GM21737 (cell line): ENCODE measurements at regions not wholly inside any gene's neighbourhood (a gene's known extent, or its start where the extent isn't known, plus 50 kb on each side); places are given as distances from the start of the nearest gene placed in this dataset.

Experiments
- ATAC-seq: cut with Tn5 transposase; IDR thresholded peaks from one replicate; pipeline ENCODE4 v1.9.1; 2021; ENCODE audit warnings: mild to moderate bottlenecking, moderate library complexity; ENCODE audit not compliant: unreplicated experiment

GRCh38 chr18:39751161-39751560 is 2185.6 kb upstream of the CELF4 start:
- no peak for ATAC-seq

GRCh38 chr18:39749154-39749553 is 2183.6 kb upstream of the CELF4 start:
- ATAC-seq, result no peak

GRCh38 chr18:39748727-39749126 is 2183.1 kb upstream of the CELF4 start:
- no peak for ATAC-seq

GRCh38 chr18:39746201-39746600 is 2180.6 kb upstream of the CELF4 start:
- no peak for ATAC-seq

- no peak for ATAC-seq
Measured at GRCh38 chr18:39743463-39743862, 2177.9 kb upstream of the CELF4 start.

GRCh38 chr18:39741755-39742466 is 2176.3 kb upstream of the CELF4 start:
- no peak for ATAC-seq

- ATAC-seq, result no peak
Measured at GRCh38 chr18:39737869-39738268, 2172.3 kb upstream of the CELF4 start.

- no peak for ATAC-seq
Measured at GRCh38 chr18:39732918-39733317, 2167.3 kb upstream of the CELF4 start.

GRCh38 chr18:39730606-39731005 is 2165.0 kb upstream of the CELF4 start:
- ATAC-seq, result no peak

- no peak for ATAC-seq
Measured at GRCh38 chr18:39724652-39725051, 2159.1 kb upstream of the CELF4 start.

GRCh38 chr18:39721712-39722111 is 2156.1 kb upstream of the CELF4 start:
- no peak for ATAC-seq

GRCh38 chr18:39713961-39714360 is 2148.4 kb upstream of the CELF4 start:
- ATAC-seq, result no peak

- no peak for ATAC-seq
Measured at GRCh38 chr18:39711701-39712100, 2146.1 kb upstream of the CELF4 start.

GRCh38 chr18:39705362-39705761 is 2139.8 kb upstream of the CELF4 start:
- no peak for ATAC-seq

GRCh38 chr18:39702888-39703287 is 2137.3 kb upstream of the CELF4 start:
- no peak for ATAC-seq

GRCh38 chr18:39701839-39702238 is 2136.2 kb upstream of the CELF4 start:
- no peak for ATAC-seq

- no peak for ATAC-seq
Measured at GRCh38 chr18:39701055-39701783, 2135.6 kb upstream of the CELF4 start.

- ATAC-seq, result no peak
Measured at GRCh38 chr18:39699340-39699964, 2133.9 kb upstream of the CELF4 start.

- no peak for ATAC-seq
Measured at GRCh38 chr18:39698436-39698835, 2132.8 kb upstream of the CELF4 start.

GRCh38 chr18:39693359-39693758 is 2127.8 kb upstream of the CELF4 start:
- no peak for ATAC-seq

GRCh38 chr18:39692367-39693015 is 2126.9 kb upstream of the CELF4 start:
- no peak for ATAC-seq
